GM18505 (cell line): ENCODE measurements at regions not wholly inside any gene's neighbourhood (a gene's known extent, or its start where the extent isn't known, plus 50 kb on each side); places are given as distances from the start of the nearest gene placed in this dataset.
"Not testable (repeated sequence)": the region's sequence is repeated elsewhere in the genome, so short reads cannot be mapped to it uniquely, and the experiment has no call there.

Source experiments
- ATAC-seq: cut with Tn5 transposase; IDR thresholded peaks from one replicate; pipeline ENCODE4 v1.9.1; 2021; ENCODE audit not compliant: unreplicated experiment
- POLR2A ChIP-seq: IDR thresholded peaks from 4 replicates; pipeline ENCODE4 v1.6.1; 2011; ENCODE audit warnings: borderline replicate concordance; ENCODE audit not compliant: insufficient read depth, insufficient read length; ENCODE audit errors: extremely low read depth

DNA sequence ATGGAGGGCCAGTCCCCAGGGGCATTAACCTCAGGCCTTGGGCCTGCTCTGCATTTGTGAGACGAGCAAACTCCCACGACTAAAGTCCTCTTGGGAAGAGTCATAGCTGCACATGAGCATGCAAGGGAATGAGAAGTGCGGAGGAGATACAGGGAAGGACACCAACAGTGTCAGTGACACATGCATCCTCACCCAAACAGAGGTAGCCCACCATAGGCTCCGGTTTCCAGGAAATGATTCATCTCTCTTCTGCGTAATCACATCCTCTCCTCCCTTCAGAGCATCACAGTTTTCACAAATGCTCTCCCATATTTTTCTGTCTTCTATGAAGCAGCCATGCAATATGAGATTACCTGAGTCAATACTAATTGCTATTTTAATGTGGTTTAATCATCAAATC lies 725.7 kb upstream of the GOT2 start:
- ATAC-seq = no peak

GRCh38 chr16:59455497-59455896 lies 721.4 kb upstream of the GOT2 start:
- no peak for TF ChIP-seq POLR2A
- no peak for ATAC-seq

More for the DNA sequence above, 725.7 kb upstream of the GOT2 start:
- no peak for TF ChIP-seq POLR2A

DNA sequence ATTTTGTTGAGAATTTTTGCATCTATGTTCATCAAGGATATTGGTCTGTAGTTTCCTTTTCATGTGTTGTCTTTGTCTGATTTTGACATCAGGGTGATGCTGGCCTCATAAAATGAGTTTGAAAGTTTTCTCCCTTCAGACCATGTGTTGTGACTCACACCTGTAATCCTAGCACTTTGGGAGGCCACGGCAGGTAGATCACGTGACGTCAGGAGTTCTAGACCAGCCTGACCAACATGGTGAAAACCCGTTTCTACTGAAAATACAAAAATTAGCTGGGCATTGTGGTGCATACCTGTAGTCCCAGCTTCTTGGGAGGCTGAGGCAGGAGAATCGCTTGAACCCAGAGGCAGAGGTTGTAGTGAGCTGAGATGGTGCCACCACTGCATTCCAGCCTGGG lies 716.4 kb upstream of the GOT2 start:
- not testable (repeated sequence) for ATAC-seq

DNA sequence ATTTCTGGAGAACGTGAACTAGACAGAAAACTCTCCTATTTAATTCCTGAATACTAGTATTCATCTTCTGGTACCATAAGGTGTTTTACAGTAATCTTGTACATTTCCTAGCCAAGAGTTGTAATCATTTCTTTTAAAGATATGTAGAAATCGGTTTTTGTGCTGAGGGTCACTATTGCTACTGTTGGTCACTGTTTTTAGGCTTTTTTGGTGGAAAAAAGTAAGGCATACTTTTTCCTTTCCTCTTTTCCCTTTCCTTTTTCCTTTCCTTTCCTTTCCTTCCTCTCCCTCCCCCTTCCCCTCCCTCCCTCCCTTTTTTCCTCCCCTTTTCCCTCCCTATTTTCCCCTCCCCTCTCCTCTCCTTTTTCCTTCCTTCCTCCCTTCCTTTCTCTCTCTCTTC lies 706.4 kb upstream of the GOT2 start:
- no peak for ATAC-seq
- TF ChIP-seq POLR2A = no peak

GRCh38 chr16:59432896-59433295 lies 698.8 kb upstream of the GOT2 start:
- ATAC-seq = no peak
- no peak for TF ChIP-seq POLR2A

DNA sequence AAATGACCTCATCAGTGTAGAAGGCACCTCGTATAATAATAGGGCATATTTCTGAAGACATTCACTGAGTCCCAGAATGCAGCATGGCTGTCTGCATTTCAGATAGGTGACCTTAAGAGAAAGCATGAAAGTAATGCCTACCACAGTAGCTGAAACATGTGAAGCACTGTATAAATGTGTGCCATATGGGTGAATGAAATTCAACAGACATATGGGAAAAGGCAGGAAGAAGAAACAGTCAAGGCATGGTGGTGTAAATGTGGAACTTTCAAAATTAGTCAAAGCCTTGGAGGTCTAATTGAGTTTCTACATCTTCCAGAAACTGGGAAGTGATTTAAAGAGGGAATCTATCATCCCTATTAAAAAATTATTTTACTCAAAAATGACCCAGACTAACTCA lies 698.2 kb upstream of the GOT2 start:
- ATAC-seq = no peak
- TF ChIP-seq POLR2A = no peak

DNA sequence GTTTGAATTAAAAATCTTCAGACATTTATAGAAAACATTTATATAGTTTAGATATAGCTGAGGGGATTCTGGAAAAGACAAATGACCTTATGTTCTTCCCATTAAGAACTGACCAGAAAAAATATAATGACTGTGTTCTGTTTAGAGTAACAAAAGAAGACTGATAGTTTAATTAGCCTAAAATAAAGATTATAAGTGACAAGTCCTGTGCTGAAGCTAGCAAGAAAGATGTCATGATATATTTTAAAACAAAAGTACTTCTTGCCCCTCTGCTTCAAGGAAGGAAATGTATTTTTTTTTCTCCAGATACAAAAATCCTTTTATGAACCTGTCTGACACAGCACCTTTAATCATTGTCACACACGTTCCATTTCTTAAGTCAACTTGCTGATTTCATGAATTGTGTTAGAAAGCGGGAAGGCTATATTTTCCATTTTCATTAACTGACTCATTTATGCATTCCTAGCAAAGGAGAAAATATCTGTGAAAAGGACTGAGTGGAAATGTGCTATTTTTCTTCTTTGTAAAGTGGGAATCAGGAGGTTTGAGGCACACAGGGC lies 690.7 kb upstream of the GOT2 start:
- no peak for TF ChIP-seq POLR2A
- ATAC-seq = no peak

- ATAC-seq = no peak
- no peak for TF ChIP-seq POLR2A
Measured at GRCh38 chr16:59411961-59412841, 678.1 kb upstream of the GOT2 start.

DNA sequence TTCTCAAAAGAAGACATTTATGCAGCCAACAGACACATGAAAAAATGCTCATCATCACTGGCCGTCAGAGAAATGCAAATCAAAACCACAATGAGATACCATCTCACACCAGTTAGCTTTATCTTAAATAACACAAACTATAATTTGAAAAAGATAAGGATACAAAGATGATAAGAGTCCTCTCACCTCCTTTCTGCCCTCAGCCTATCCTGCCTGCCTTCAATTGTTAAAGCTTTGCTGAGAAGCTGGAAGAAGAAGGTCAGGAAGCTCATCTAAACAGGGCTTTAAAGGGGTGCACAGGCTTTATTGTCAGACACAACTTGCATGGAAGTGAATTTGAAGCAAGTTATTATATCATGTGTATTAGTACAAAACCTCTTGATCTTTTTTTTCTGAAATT lies 676.3 kb upstream of the GOT2 start:
- no peak for TF ChIP-seq POLR2A
- no peak for ATAC-seq

DNA sequence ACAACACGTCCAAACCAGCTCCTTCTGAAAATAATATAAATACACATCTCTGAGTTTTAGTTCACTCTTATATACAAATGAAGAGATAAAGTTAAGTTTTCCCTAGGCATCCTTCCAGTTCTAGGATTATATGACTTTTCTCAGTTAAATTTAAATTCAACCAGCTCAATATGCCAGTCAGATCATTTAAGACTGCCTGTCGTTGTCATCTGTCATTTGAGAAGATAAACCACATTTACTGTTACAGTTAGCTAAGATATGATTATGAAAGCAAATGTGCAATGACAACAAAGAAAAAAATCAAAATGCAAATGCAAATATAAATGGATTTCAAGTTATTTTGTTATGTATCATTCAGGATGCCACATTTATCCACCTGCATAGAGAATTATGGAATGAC lies 671.7 kb upstream of the GOT2 start:
- no peak for TF ChIP-seq POLR2A
- no peak for ATAC-seq

- ATAC-seq = no peak
Measured at GRCh38 chr16:59404509-59404908, 670.4 kb upstream of the GOT2 start.

GRCh38 chr16:59400830-59401229 lies 666.7 kb upstream of the GOT2 start:
- TF ChIP-seq POLR2A = no peak
- ATAC-seq = no peak

More at GRCh38 chr16:59404509-59404908, 670.4 kb upstream of the GOT2 start:
- no peak for TF ChIP-seq POLR2A

DNA sequence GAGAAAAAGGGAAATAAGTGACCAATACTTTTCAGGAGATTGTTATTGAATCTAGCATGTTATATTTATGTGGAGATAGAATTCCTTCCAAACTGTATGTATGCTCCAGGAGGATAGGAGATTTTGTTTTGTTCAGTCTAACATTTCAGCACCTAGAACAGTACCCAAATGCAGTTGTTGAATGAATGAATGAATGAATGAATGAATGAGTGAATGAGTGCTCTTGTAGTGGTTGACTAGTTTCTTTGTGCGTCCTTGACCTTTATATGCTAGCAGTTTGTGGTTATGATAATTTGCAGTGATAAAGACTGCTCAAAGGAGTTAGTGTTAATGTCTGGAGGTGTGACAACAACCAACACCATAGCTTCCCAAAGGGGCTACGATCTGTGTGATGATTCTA lies 663.5 kb upstream of the GOT2 start:
- ATAC-seq = no peak
- no peak for TF ChIP-seq POLR2A

DNA sequence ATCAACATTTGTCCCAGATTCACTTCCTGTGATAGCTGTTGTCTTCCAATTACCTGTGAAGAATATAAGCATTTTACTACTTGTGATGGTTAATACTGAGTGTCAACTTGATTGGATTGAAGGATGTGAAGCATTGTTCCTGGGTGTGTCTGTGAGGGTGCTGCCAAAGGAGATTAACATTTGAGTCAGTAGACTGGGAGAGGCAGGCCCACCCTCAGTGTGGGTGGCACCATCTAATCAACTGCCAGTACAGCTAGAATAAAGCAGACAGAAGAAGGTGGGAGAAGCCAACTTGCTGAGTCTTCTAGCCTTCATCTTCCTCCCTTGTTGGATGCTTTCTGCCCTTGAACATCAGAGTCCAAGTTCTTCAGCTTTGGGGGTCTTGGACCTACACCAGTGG lies 660.4 kb upstream of the GOT2 start:
- TF ChIP-seq POLR2A = no peak
- no peak for ATAC-seq
